ENCODE measurements at regions not wholly inside any gene's neighbourhood (a gene's known extent, or its start where the extent isn't known, plus 50 kb on each side); places are given as distances from the start of the nearest gene placed in this dataset.

- TF ChIP-seq RAD21 (conservative IDR thresholded peaks at IDR 0.05) (no peak), SMC3 (conservative IDR thresholded peaks at IDR 0.05; ENCODE audit: poor library complexity) (no peak), CTCF (IDR thresholded peaks at IDR 0.05; ENCODE audit: poor library complexity, severe bottlenecking) (no peak)
Observed at GRCh38 chr4:111204797-111205196, 581.9 kb upstream of the PITX2 start.
